B cell (primary cell): ENCODE measurements at regions not wholly inside any gene's neighbourhood (a gene's known extent, or its start where the extent isn't known, plus 50 kb on each side); places are given as distances from the start of the nearest gene placed in this dataset.

Source experiments
- ATAC-seq: fragments of 200-7000 bp; cut with Tn5 transposase; one replicate; pipeline ENCODE4 v1.10.0; 2021; ENCODE audit warnings: low read depth, mild to moderate bottlenecking, moderate number of reproducible peaks, moderate library complexity
- CTCF ChIA-PET: fragments of 350-600 bp; sonication (Branson Sonifier 250); formaldehyde crosslinking; loops from one replicate; lab custom pipeline; 2021; ENCODE audit warnings: antibody characterized with exemption, inconsistent platforms; lab: Charles Lee
- POLR2A ChIA-PET: fragments of 350-600 bp; sonication (Branson Sonifier 250); formaldehyde crosslinking; loops from one replicate; lab custom pipeline; 2021; ENCODE audit warnings: antibody characterized with exemption; lab: Charles Lee
- DNase-seq: peaks from one replicate; pipeline ENCODE4 v3.0.0; 2013
- H2AFZ ChIP-seq: 2 replicates; pipeline ENCODE4 v1.6.1; 2012; ENCODE audit warnings: mild to moderate bottlenecking, low read depth, low read length; ENCODE audit not compliant: insufficient read depth, poor library complexity, severe bottlenecking
- H3K27ac ChIP-seq, 2 donors: 1 replicate in 1 of 2; 2 replicates in 1 of 2; pipeline ENCODE4 v1.5.1; 2012 to 2013; ENCODE audit warnings: low read length in 2 of 2, mild to moderate bottlenecking in 2 of 2, moderate library complexity in 1 of 2
- H3K27me3 ChIP-seq, 4 experiments: fragments of 200-600 bp in 1 of 4; sonication (generic) in 1 of 4; replicated peaks in 1 of 4; 1 replicate in 2 of 4; 2 replicates in 2 of 4; pipeline versions ENCODE4 v1.6.1 to v1.7.0; 2013 to 2016; ENCODE audit warnings: low read length in 3 of 4, mild to moderate bottlenecking in 2 of 4, mixed read lengths in 1 of 4, moderate library complexity in 1 of 4; ENCODE audit not compliant: insufficient read depth in 4 of 4, control insufficient read depth in 3 of 4; ENCODE audit errors: control extremely low read depth in 1 of 4
- H3K36me3 ChIP-seq, 2 experiments: replicated peaks in 1 of 2; 1 replicate in 1 of 2; 2 replicates in 1 of 2; pipeline versions ENCODE4 v1.6.1 to v1.7.1; 2013; ENCODE audit warnings: low read length in 1 of 2; ENCODE audit not compliant: insufficient read depth in 2 of 2, control insufficient read depth in 1 of 2; ENCODE audit errors: control extremely low read depth in 1 of 2, extremely low read depth in 1 of 2
- H3K4me1 ChIP-seq, 2 donors: fragments of 200-600 bp in 1 of 2; sonication (generic) in 1 of 2; 1 replicate in 1 of 2; 2 replicates in 1 of 2; pipeline versions ENCODE4 v1.5.1 to v1.6.1; 2013 to 2017; ENCODE audit warnings: low read length in 2 of 2; ENCODE audit not compliant: control insufficient read depth in 2 of 2, insufficient read depth in 2 of 2
- H3K4me2 ChIP-seq: replicated peaks from 2 replicates; pipeline ENCODE3; 2012; ENCODE audit warnings: mild to moderate bottlenecking, low read depth, low read length; ENCODE audit not compliant: poor library complexity, severe bottlenecking
- H3K4me3 ChIP-seq, 5 experiments: fragments of 200-600 bp in 1 of 5; sonication (generic) in 1 of 5; 1 replicate in 3 of 5; 2 replicates in 2 of 5; pipeline versions ENCODE4 v1.5.1 to v1.7.0; 2011 to 2016; ENCODE audit warnings: low read length in 4 of 5, mild to moderate bottlenecking in 4 of 5, low read depth in 2 of 5, control low read depth in 1 of 5, moderate library complexity in 1 of 5; ENCODE audit not compliant: insufficient read depth in 1 of 5; ENCODE audit errors: control extremely low read depth in 1 of 5, extremely low read depth in 1 of 5
- H3K79me2 ChIP-seq: fragments of 200-600 bp; sonication (generic); one replicate; pipeline ENCODE4 v1.6.0; 2016; ENCODE audit warnings: low read length; ENCODE audit not compliant: control insufficient read depth, insufficient read depth
- H3K9ac ChIP-seq: fragments of 200-600 bp; sonication (generic); 2 replicates; pipeline ENCODE4 v1.6.1; 2017; ENCODE audit warnings: mild to moderate bottlenecking, low read length, moderate library complexity
- H3K9me3 ChIP-seq, 3 donors: one replicate each; pipeline versions ENCODE4 v1.6.1 to v1.7.1; 2013; ENCODE audit warnings: low read length in 2 of 3; ENCODE audit not compliant: control insufficient read depth in 2 of 3, insufficient read depth in 1 of 3; ENCODE audit errors: control extremely low read depth in 1 of 3
- H4K20me1 ChIP-seq: 2 replicates; pipeline ENCODE4 v1.6.0; 2012; ENCODE audit warnings: mild to moderate bottlenecking, low read length; ENCODE audit not compliant: insufficient read depth, control insufficient read depth, poor library complexity, severe bottlenecking
- H3K27ac Mint-ChIP-seq: one replicate; pipeline ENCODE4 v1.8.0; 2021; ENCODE audit warnings: mixed read lengths
- H3K27me3 Mint-ChIP-seq: one replicate; pipeline ENCODE4 v1.8.0; 2021; ENCODE audit warnings: mixed read lengths
- H3K4me1 Mint-ChIP-seq: one replicate; pipeline ENCODE4 v1.8.0; 2021; ENCODE audit warnings: mixed read lengths
- H3K4me3 Mint-ChIP-seq: one replicate; pipeline ENCODE4 v1.8.0; 2021; ENCODE audit warnings: mixed read lengths
- H3K9me3 Mint-ChIP-seq: one replicate; pipeline ENCODE4 v1.8.0; 2022; ENCODE audit warnings: mixed read lengths; ENCODE audit not compliant: insufficient read depth
- EZH2 ChIP-seq: IDR thresholded peaks from 2 replicates; pipeline ENCODE4 v1.6.1; 2012; ENCODE audit warnings: borderline replicate concordance, low read depth, mild to moderate bottlenecking, moderate library complexity, low read length; ENCODE audit not compliant: insufficient read depth, poor library complexity, severe bottlenecking
- intact Hi-C: fragments of 100-400 bp; cut with micrococcal nuclease; formaldehyde crosslinking; loops from one replicate; pipeline ENCODE4 v1.10.0; 2022
- TF ChIP-seq, protein P1 (sequence below): fragments of 200-600 bp; IDR thresholded peaks from one replicate; pipeline ENCODE4 v1.8.0; 2022; ENCODE audit warnings: antibody characterized with exemption, mild to moderate bottlenecking

DNA sequence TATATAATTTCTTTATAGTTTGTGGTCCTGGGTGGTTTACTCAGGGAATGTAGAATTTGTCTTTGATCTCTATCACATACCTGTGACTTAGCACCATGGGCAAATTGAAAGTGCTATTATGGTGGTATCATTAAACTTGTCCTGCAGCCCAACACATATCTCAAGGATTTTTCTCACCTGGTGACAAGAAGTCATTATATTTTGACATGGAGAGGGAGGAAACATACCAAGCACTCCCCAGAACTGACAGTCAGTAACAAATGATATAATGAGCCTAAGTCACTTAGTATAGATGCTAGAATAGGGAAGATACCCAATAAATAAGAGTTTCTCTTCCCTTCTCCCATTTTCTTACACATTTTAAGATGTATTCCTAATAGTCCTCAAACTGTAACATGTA, 805.5 kb upstream of the KIF2B start:
- Mint-ChIP-seq H3K4me1 (no peaks in the 10 kb centered on the region), H3K4me3 (no peak overlapping the region), H3K27me3 (no peaks in the 10 kb centered on the region), H3K9me3 (peaks cover 9% of the 10 kb centered on the region), H3K27ac (no peak overlapping the region)
- H3K27ac ChIP-seq = no peak overlapping the region
- H3K4me1 ChIP-seq = no peaks in the 10 kb centered on the region
- TF ChIP-seq, protein P1, sequence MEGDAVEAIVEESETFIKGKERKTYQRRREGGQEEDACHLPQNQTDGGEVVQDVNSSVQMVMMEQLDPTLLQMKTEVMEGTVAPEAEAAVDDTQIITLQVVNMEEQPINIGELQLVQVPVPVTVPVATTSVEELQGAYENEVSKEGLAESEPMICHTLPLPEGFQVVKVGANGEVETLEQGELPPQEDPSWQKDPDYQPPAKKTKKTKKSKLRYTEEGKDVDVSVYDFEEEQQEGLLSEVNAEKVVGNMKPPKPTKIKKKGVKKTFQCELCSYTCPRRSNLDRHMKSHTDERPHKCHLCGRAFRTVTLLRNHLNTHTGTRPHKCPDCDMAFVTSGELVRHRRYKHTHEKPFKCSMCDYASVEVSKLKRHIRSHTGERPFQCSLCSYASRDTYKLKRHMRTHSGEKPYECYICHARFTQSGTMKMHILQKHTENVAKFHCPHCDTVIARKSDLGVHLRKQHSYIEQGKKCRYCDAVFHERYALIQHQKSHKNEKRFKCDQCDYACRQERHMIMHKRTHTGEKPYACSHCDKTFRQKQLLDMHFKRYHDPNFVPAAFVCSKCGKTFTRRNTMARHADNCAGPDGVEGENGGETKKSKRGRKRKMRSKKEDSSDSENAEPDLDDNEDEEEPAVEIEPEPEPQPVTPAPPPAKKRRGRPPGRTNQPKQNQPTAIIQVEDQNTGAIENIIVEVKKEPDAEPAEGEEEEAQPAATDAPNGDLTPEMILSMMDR = no peak
- TF ChIP-seq EZH2 = no peak
- no peak for DNase-seq
- H3K27me3 ChIP-seq = no peaks in the 10 kb centered on the region
- H3K9ac ChIP-seq = no peak overlapping the region
- no peaks in the 10 kb centered on the region for H3K79me2 ChIP-seq
- intact Hi-C loops = no loop called here
- no peak overlapping the region for H3K4me3 ChIP-seq
- no peak overlapping the region for H3K4me2 ChIP-seq
- ATAC-seq = no peak
- POLR2A ChIA-PET = no interaction called here
- H3K9me3 ChIP-seq = peaks cover 0 to 6% (median 6%) of the 10 kb centered on the region in 3 donors
- no peak overlapping the region for H2AFZ ChIP-seq
- H3K36me3 ChIP-seq = no peaks in the 10 kb centered on the region
- H4K20me1 ChIP-seq = no peaks in the 10 kb centered on the region
- CTCF ChIA-PET = no interaction called here

DNA sequence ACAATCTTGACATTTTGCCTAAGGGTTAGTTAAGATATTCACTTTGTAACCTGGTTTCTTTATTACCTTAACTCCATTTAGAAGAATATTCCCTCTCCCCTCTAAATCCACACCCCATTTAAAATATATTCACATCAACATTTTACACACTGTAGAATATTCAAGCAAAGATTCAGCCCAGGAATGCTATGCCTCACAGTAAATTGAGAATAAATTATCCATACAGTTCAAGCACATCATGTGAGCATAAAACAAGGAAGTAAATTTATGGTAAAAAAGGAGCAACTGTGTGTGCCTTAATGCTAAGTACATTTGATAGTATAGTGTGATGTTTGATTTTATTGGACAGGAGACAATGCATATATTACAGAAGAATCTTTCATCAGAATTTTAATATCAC, 806.6 kb upstream of the KIF2B start:
- H3K4me1 ChIP-seq = no peaks in the 10 kb centered on the region
- DNase-seq = no peak
- Mint-ChIP-seq H3K4me1 (no peaks in the 10 kb centered on the region), H3K27me3 (no peaks in the 10 kb centered on the region), H3K27ac (no peak overlapping the region), H3K9me3 (peaks cover 9% of the 10 kb centered on the region), H3K4me3 (no peak overlapping the region)
- no peaks in the 10 kb centered on the region for H3K27me3 ChIP-seq
- TF ChIP-seq EZH2 = no peak
- TF ChIP-seq, protein P1 = no peak
- H2AFZ ChIP-seq = no peak overlapping the region
- no peak overlapping the region for H3K27ac ChIP-seq
- ChIA-PET CTCF (no interaction called here), POLR2A (no interaction called here)
- no peaks in the 10 kb centered on the region for H3K36me3 ChIP-seq
- no peak overlapping the region for H3K9ac ChIP-seq
- no peak for ATAC-seq
- no peaks in the 10 kb centered on the region for H3K79me2 ChIP-seq
- no peak overlapping the region for H3K4me3 ChIP-seq
- H3K4me2 ChIP-seq = no peak overlapping the region
- H3K9me3 ChIP-seq = peaks cover 0 to 6% (median 3%) of the 10 kb centered on the region in 3 donors
- intact Hi-C loops = no loop called here
- no peaks in the 10 kb centered on the region for H4K20me1 ChIP-seq
